GM12878 (cell line): ENCODE measurements at regions not wholly inside any gene's neighbourhood (a gene's known extent, or its start where the extent isn't known, plus 50 kb on each side); places are given as distances from the start of the nearest gene placed in this dataset.

Experiments used
- ATAC-seq: fragments of 200-7000 bp; cut with Tn5 transposase; 3 replicates; pipeline ENCODE4 v1.9.1; 2020; ENCODE audit warnings: mild to moderate bottlenecking, moderate library complexity
- BruUV-seq: library from RNA; stranded (reverse); fragments of 400-500 nt; replicated peaks from 2 replicates; lab custom pipeline; 2021; lab: Mats Ljungman, UMichigan
- CTCF ChIA-PET: fragments of 300-600 bp; sonication (Branson Sonifier 250); formaldehyde crosslinking; extraction: SDS; loops from one replicate; lab custom pipeline; 2021; ENCODE audit warnings: inconsistent platforms; lab: Yijun Ruan, JAX
- POLR2A ChIA-PET: fragments of 350-600 bp; formaldehyde crosslinking; extraction: SDS; loops from one replicate; lab custom pipeline; 2021; ENCODE audit warnings: inconsistent platforms; lab: Charles Lee
- RAD21 ChIA-PET: fragments of 300-600 bp; sonication (Branson Sonifier 250); formaldehyde crosslinking; loops from one replicate; lab custom pipeline; 2023; ENCODE audit warnings: antibody characterized with exemption; ENCODE audit not compliant: unreplicated experiment; lab: Charles Lee
- SMC1A ChIA-PET: fragments of 300-600 bp; sonication (Branson Sonifier 250); formaldehyde crosslinking; loops from one replicate; lab custom pipeline; 2023; ENCODE audit not compliant: unreplicated experiment, uncharacterized antibody; lab: Charles Lee
- DNase-seq: peaks from one replicate; pipeline ENCODE4 v3.0.0-alpha.2; 2011; ENCODE audit warnings: low read depth, low spot score
- FAIRE-seq: peaks from 3 replicates; lab custom pipeline; 2011; peaks lifted over from hg19 to GRCh38; lab: Jason Lieb, UNC
- H2AFZ ChIP-seq: 2 replicates; pipeline ENCODE4 v1.6.0; 2011; ENCODE audit warnings: low read depth, low read length, control low read depth; ENCODE audit not compliant: control insufficient read depth
- H3K27ac ChIP-seq: 2 replicates; pipeline ENCODE4 v1.5.1; 2011; ENCODE audit warnings: control low read depth; ENCODE audit not compliant: control insufficient read depth, insufficient read depth
- H3K27me3 ChIP-seq, 2 experiments: replicated peaks in 1 of 2; 2 replicates each; pipeline versions ENCODE4 v1.6.0 to v1.6.1; 2011; ENCODE audit warnings: low read length in 1 of 2; ENCODE audit not compliant: control insufficient read depth in 2 of 2, insufficient read depth in 2 of 2
- H3K36me3 ChIP-seq, 2 experiments: 2 replicates each; pipeline ENCODE4 v1.5.1; 2011; ENCODE audit warnings: low read length in 1 of 2; ENCODE audit not compliant: control insufficient read depth in 2 of 2, insufficient read depth in 2 of 2
- H3K4me1 ChIP-seq: 2 replicates; pipeline ENCODE4 v1.6.1; 2011; ENCODE audit warnings: mild to moderate bottlenecking, low read length, moderate library complexity, mixed read lengths; ENCODE audit not compliant: control insufficient read depth, insufficient read depth
- H3K4me2 ChIP-seq: 2 replicates; pipeline ENCODE4 v1.6.0; 2011; ENCODE audit warnings: control low read depth; ENCODE audit not compliant: control insufficient read depth, insufficient read depth
- H3K4me3 ChIP-seq: fragments of 200-600 bp; sonication (generic); 2 replicates; pipeline ENCODE4 v1.5.1; 2016
- H3K79me2 ChIP-seq: 2 replicates; pipeline ENCODE4 v1.6.0; 2011; ENCODE audit warnings: low read length; ENCODE audit not compliant: control insufficient read depth, insufficient read depth
- H3K9ac ChIP-seq: 2 replicates; pipeline ENCODE4 v1.8.0; 2011; ENCODE audit warnings: low read length, control low read depth, mixed read lengths; ENCODE audit not compliant: control insufficient read depth, insufficient read depth
- H3K9me3 ChIP-seq: replicated peaks from 3 replicates; pipeline ENCODE4 v1.5.1; 2011; ENCODE audit warnings: mild to moderate bottlenecking, low read length; ENCODE audit not compliant: control insufficient read depth, insufficient read depth
- H4K20me1 ChIP-seq: 2 replicates; pipeline ENCODE4 v1.6.0; 2011; ENCODE audit not compliant: control insufficient read depth, insufficient read depth
- CHD1 ChIP-seq: IDR thresholded peaks from 2 replicates; pipeline ENCODE4 v1.6.1; 2012; ENCODE audit warnings: low read depth, low read length, improper control_type of control experiment
- EZH2 ChIP-seq: IDR thresholded peaks from 2 replicates; pipeline ENCODE4 v1.6.1; 2012; ENCODE audit warnings: low read depth, mild to moderate bottlenecking, control low read depth, inconsistent platforms, low read length, borderline replicate concordance; ENCODE audit not compliant: control insufficient read depth
- MAX ChIP-seq: IDR thresholded peaks from 2 replicates; pipeline ENCODE4 v1.6.1; 2012; ENCODE audit warnings: low read depth, low read length, improper control_type of control experiment
- MEF2A ChIP-seq: IDR thresholded peaks from 2 replicates; pipeline ENCODE4 v1.6.1; 2011; ENCODE audit warnings: low read depth, mild to moderate bottlenecking, low read length, moderate library complexity; ENCODE audit not compliant: insufficient read depth
- MTA3 ChIP-seq: IDR thresholded peaks from 2 replicates; pipeline ENCODE4 v1.6.1; 2012; ENCODE audit warnings: low read length, inconsistent platforms, borderline replicate concordance
- MYB ChIP-seq: fragments of 150-350 bp; IDR thresholded peaks from 2 replicates; pipeline ENCODE4 v1.6.1; 2014; ENCODE audit warnings: mild to moderate bottlenecking, low read depth, low read length, borderline replicate concordance
- SPI1 ChIP-seq: IDR thresholded peaks from 2 replicates; pipeline ENCODE4 v1.6.1; 2011; ENCODE audit warnings: low read depth, mild to moderate bottlenecking, low read length, moderate library complexity, borderline replicate concordance; ENCODE audit not compliant: insufficient read depth
- TCF12 ChIP-seq: IDR thresholded peaks from 2 replicates; pipeline ENCODE4 v1.6.1; 2011; ENCODE audit warnings: low read depth, mild to moderate bottlenecking, low read length
- WGBS: methylation state at CpG from one replicate; pipeline ENCODE4 v1.1.6; 2016; ENCODE audit warnings: low lambda C conversion rate; ENCODE audit not compliant: insufficient replicate concordance, insufficient coverage; ENCODE audit errors: missing lambda C conversion rate; 5-methylcytosine and 5-hydroxymethylcytosine counted together
- in situ Hi-C: fragments of 300-500 bp; cut with MboI; formaldehyde crosslinking; loops from 9 replicates; pipeline ENCODE4 v1.14.3; 2018; ENCODE audit warnings: mixed read lengths
- intact Hi-C: fragments of 100-400 bp; cut with micrococcal nuclease; formaldehyde crosslinking; loops from one replicate; pipeline ENCODE4 v1.14.2; 2022; ENCODE audit not compliant: unreplicated experiment
- TF ChIP-seq, protein P1 (sequence below): IDR thresholded peaks from 2 replicates; pipeline ENCODE4 v1.6.1; 2012; ENCODE audit warnings: low read depth, low read length, improper control_type of control experiment

GRCh38 chr16:35364263-35364662 lies 1904.9 kb downstream of the TP53TG3F start:
- BruUV-seq = no TSS peak
- H4K20me1 ChIP-seq = no peaks in the 10 kb centered on the region
- SMC1A ChIA-PET = no interaction called here
- ATAC-seq (no peak), FAIRE-seq (no peak), DNase-seq (no peak)
- no peak overlapping the region for H2AFZ ChIP-seq
- H3K4me3 ChIP-seq = no peak overlapping the region
- no peak overlapping the region for H3K9ac ChIP-seq
- POLR2A ChIA-PET = no interaction called here
- no peaks in the 10 kb centered on the region for H3K27me3 ChIP-seq
- in situ Hi-C loops = loop anchor here (25.0 kb wide), 2 partner anchors 102 to 773 kb away; no protein-coding TSS in a partner anchor
- intact Hi-C loops = loop anchor here (10.0 kb wide), 2 partner anchors 59 to 101 kb away; no protein-coding TSS in a partner anchor
- no peaks in the 10 kb centered on the region for H3K79me2 ChIP-seq
- CTCF ChIA-PET = no interaction called here
- TF ChIP-seq EZH2 = no peak
- TF ChIP-seq SPI1 = no peak
- no peak for TF ChIP-seq MTA3
- H3K36me3 ChIP-seq = no peaks in the 10 kb centered on the region
- RAD21 ChIA-PET = no interaction called here
- H3K27ac ChIP-seq = no peak overlapping the region
- no peaks in the 10 kb centered on the region for H3K4me1 ChIP-seq
- H3K9me3 ChIP-seq = no peaks in the 10 kb centered on the region; the same call in 2 of the 3 replicates
- H3K4me2 ChIP-seq = no peak overlapping the region

DNA sequence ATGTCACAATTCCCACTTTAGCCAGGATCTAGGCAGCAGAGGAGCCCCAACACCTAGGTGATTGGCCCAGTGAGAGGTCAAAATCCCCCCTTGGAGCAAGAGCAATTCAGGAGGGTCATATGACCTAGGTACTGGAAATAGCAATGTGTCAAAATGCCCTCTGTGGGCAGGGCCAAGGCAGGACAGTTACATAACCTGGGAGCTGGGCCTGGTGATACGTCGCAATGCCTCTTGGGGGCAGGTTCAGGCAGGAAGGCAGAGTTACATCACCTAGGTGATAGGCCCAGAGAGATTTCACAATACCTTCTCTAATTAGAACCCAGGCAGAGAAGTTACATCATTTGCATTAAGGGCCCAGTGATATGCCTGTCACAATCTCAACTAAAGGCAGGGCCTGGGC lies 1906.3 kb downstream of the TP53TG3F start:
- ChIA-PET CTCF (no interaction called here), RAD21 (no interaction called here), POLR2A (no interaction called here), SMC1A (no interaction called here)
- H3K9me3 ChIP-seq = no peaks in the 10 kb centered on the region; the same call in 2 of the 3 replicates
- H3K4me1 ChIP-seq = no peaks in the 10 kb centered on the region
- H4K20me1 ChIP-seq = no peaks in the 10 kb centered on the region
- no peak overlapping the region for H3K9ac ChIP-seq
- no peak overlapping the region for H3K27ac ChIP-seq
- no peaks in the 10 kb centered on the region for H3K79me2 ChIP-seq
- FAIRE-seq (no peak), DNase-seq (no peak), ATAC-seq (no peak)
- H2AFZ ChIP-seq = no peak overlapping the region
- H3K4me2 ChIP-seq = no peak overlapping the region
- no peaks in the 10 kb centered on the region for H3K27me3 ChIP-seq
- H3K36me3 ChIP-seq = no peaks in the 10 kb centered on the region
- in situ Hi-C loops (loop anchor here (25.0 kb wide), 2 partner anchors 103 to 772 kb away; no protein-coding TSS in a partner anchor), intact Hi-C loops (loop anchor here (10.0 kb wide), 2 partner anchors 61 to 99 kb away; no protein-coding TSS in a partner anchor)
- TF ChIP-seq MEF2A = no peak
- no peak for TF ChIP-seq TCF12
- no peak for TF ChIP-seq CHD1
- no peak for TF ChIP-seq MYB
- no peak for TF ChIP-seq MAX
- TF ChIP-seq, protein P1, sequence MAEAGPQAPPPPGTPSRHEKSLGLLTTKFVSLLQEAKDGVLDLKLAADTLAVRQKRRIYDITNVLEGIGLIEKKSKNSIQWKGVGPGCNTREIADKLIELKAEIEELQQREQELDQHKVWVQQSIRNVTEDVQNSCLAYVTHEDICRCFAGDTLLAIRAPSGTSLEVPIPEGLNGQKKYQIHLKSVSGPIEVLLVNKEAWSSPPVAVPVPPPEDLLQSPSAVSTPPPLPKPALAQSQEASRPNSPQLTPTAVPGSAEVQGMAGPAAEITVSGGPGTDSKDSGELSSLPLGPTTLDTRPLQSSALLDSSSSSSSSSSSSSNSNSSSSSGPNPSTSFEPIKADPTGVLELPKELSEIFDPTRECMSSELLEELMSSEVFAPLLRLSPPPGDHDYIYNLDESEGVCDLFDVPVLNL = no peak
- no peak overlapping the region for H3K4me3 ChIP-seq
- 14% methylated on average over 2 of the region's 2 CpGs for WGBS
- no TSS peak for BruUV-seq
